CD4-positive, alpha-beta memory T cell (primary cell): ENCODE measurements at regions not wholly inside any gene's neighbourhood (a gene's known extent, or its start where the extent isn't known, plus 50 kb on each side); places are given as distances from the start of the nearest gene placed in this dataset.
A peak's percentile ranks its signal among the peaks of the same experiment; 100 is the strongest.

ENCODE experiments used
- CTCF ChIA-PET: fragments of 350-600 bp; sonication (Branson Sonifier 250); formaldehyde crosslinking; loops from one replicate; lab custom pipeline; 2021; ENCODE audit warnings: inconsistent platforms; ENCODE audit not compliant: partially characterized antibody; lab: Charles Lee
- POLR2A ChIA-PET: fragments of 350-600 bp; sonication (Branson Sonifier 250); formaldehyde crosslinking; loops from one replicate; lab custom pipeline; 2021; ENCODE audit not compliant: partially characterized antibody; lab: Charles Lee
- DNase-seq, 5 donors: peaks; one replicate each; pipeline versions ENCODE4 v3.0.0 to v3.0.0-alpha.2; 2020 to 2022; ENCODE audit warnings: mixed read lengths in 1 of 5
- H3K27ac ChIP-seq: one replicate; pipeline ENCODE4 v1.7.0; 2013; ENCODE audit warnings: low read depth, low read length
- H3K27me3 ChIP-seq: 2 replicates; pipeline ENCODE4 v1.7.0; 2013; ENCODE audit warnings: mild to moderate bottlenecking, low read length, moderate library complexity; ENCODE audit not compliant: insufficient read depth
- H3K36me3 ChIP-seq: 2 replicates; pipeline ENCODE4 v1.7.0; 2013; ENCODE audit warnings: mild to moderate bottlenecking, low read length, moderate library complexity; ENCODE audit not compliant: insufficient read depth
- H3K4me1 ChIP-seq: 2 replicates; pipeline ENCODE4 v1.7.0; 2013; ENCODE audit warnings: mild to moderate bottlenecking, low read length, moderate library complexity; ENCODE audit not compliant: insufficient read depth
- H3K4me3 ChIP-seq, 2 donors: one replicate each; pipeline ENCODE4 v1.7.0; 2013; ENCODE audit warnings: low read length in 2 of 2, mild to moderate bottlenecking in 1 of 2
- H3K9me3 ChIP-seq, 2 donors: one replicate each; pipeline ENCODE4 v1.7.0; 2013; ENCODE audit warnings: low read length in 2 of 2, control low read depth in 1 of 2; ENCODE audit not compliant: control insufficient read depth in 1 of 2
- H3K27ac Mint-ChIP-seq, 7 donors: one replicate each; pipeline ENCODE4 v1.8.0; 2020 to 2021; ENCODE audit warnings: mixed read lengths in 7 of 7, mild to moderate bottlenecking in 6 of 7, inconsistent platforms in 3 of 7, moderate library complexity in 3 of 7
- H3K27me3 Mint-ChIP-seq, 2 donors: one replicate each; pipeline ENCODE4 v1.8.0; 2020 to 2021; ENCODE audit warnings: mixed read lengths in 2 of 2
- H3K36me3 Mint-ChIP-seq, 2 donors: one replicate each; pipeline ENCODE4 v1.8.0; 2020 to 2021; ENCODE audit warnings: mixed read lengths in 2 of 2, inconsistent platforms in 1 of 2, mild to moderate bottlenecking in 1 of 2
- H3K4me1 Mint-ChIP-seq, 4 donors: one replicate each; pipeline ENCODE4 v1.8.0; 2020 to 2021; ENCODE audit warnings: mixed read lengths in 4 of 4, mild to moderate bottlenecking in 1 of 4
- H3K4me3 Mint-ChIP-seq, 8 donors: one replicate each; pipeline ENCODE4 v1.8.0; 2020 to 2021; ENCODE audit warnings: mixed read lengths in 8 of 8, mild to moderate bottlenecking in 7 of 8, moderate library complexity in 6 of 8, inconsistent platforms in 3 of 8
- H3K9me3 Mint-ChIP-seq, 8 donors: one replicate each; pipeline ENCODE4 v1.8.0; 2020 to 2021; ENCODE audit warnings: mixed read lengths in 8 of 8, mild to moderate bottlenecking in 5 of 8, inconsistent platforms in 3 of 8, moderate library complexity in 1 of 8
- intact Hi-C: fragments of 100-400 bp; cut with micrococcal nuclease; formaldehyde crosslinking; loops from one replicate; pipeline ENCODE4 v1.15.1; 2023

DNA sequence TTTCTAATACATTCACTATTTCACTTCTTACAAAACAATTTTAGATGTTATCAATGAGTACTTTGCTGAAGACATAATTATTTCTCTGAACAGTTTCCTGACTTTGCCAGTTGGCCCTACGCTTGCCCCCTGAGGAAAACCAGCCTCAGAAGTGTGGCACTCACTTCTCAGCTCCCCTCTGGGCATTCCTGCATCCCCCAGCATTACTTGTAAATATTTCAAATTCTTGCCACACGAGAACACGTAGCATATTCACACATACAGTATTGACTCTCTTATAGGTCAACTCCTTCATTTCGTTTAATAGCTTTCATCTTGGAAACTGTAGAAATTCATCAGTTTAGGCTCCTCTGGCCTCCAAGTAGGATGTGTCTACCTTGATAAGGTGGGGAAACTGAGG lies 65.2 kb downstream of the OTX2 start:
- intact Hi-C loops = no loop called here
- H3K36me3 Mint-ChIP-seq = no peaks in the 10 kb centered on the region
- CTCF ChIA-PET = no interaction called here
- no peak for DNase-seq
- Histone ChIP-seq H3K36me3 (no peaks in the 10 kb centered on the region), H3K9me3 (no peaks in the 10 kb centered on the region), H3K4me1 (no peaks in the 10 kb centered on the region), H3K27me3 (no peaks in the 10 kb centered on the region), H3K4me3 (no peak overlapping the region), H3K27ac (no peak overlapping the region)
- H3K9me3 Mint-ChIP-seq = no peaks in the 10 kb centered on the region
- no peak overlapping the region for H3K4me3 Mint-ChIP-seq
- H3K27ac Mint-ChIP-seq = no peak overlapping the region
- peaks cover 7 to 9% of the 10 kb centered on the region in 2 donors for H3K27me3 Mint-ChIP-seq
- H3K4me1 Mint-ChIP-seq = no peaks in the 10 kb centered on the region
- POLR2A ChIA-PET = no interaction called here

DNA sequence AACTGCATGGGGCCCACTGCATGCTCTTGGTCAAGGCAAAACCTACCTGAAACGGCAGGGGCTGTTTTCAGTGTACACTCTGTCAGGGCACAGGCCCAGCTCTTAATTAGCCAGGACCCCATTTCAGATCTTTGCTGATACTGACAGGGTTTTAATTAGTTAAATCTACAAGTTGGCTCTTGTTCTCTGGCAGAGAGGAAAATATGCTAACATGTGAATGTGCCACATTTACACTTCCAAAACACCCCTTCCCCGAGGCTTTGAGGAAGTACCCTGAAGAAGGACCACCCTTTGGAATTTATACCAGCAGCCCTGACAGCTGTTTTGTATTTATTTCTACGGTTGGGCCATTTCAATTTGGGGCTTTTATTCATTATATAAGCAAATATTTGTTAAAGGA lies 66.3 kb downstream of the OTX2 start:
- no peaks in the 10 kb centered on the region for H3K9me3 Mint-ChIP-seq
- H3K27ac Mint-ChIP-seq = no peak overlapping the region
- no peaks in the 10 kb centered on the region for H3K36me3 ChIP-seq
- no peaks in the 10 kb centered on the region for H3K36me3 Mint-ChIP-seq
- H3K4me3 ChIP-seq = no peak overlapping the region
- H3K27ac ChIP-seq = no peak overlapping the region
- H3K27me3 Mint-ChIP-seq = peaks cover 0 to 3% of the 10 kb centered on the region in 2 donors
- CTCF ChIA-PET = no interaction called here
- H3K4me3 Mint-ChIP-seq = no peak overlapping the region
- H3K27me3 ChIP-seq = no peaks in the 10 kb centered on the region
- intact Hi-C loops = no loop called here
- no peak for DNase-seq
- H3K9me3 ChIP-seq = no peaks in the 10 kb centered on the region
- POLR2A ChIA-PET = no interaction called here
- H3K4me1 Mint-ChIP-seq = no peaks in the 10 kb centered on the region
- no peaks in the 10 kb centered on the region for H3K4me1 ChIP-seq

- no peak overlapping the region for H3K27ac ChIP-seq
- POLR2A ChIA-PET = no interaction called here
- H3K27me3 Mint-ChIP-seq = peaks cover 0 to 3% of the 10 kb centered on the region in 2 donors
- no peaks in the 10 kb centered on the region for H3K9me3 Mint-ChIP-seq
- H3K27me3 ChIP-seq = no peaks in the 10 kb centered on the region
- no peaks in the 10 kb centered on the region for H3K36me3 ChIP-seq
- no peaks in the 10 kb centered on the region for H3K4me1 ChIP-seq
- DNase-seq = no peak
- H3K4me1 Mint-ChIP-seq = no peaks in the 10 kb centered on the region
- no peaks in the 10 kb centered on the region for H3K9me3 ChIP-seq
- intact Hi-C loops = no loop called here
- H3K4me3 ChIP-seq = no peak overlapping the region
- CTCF ChIA-PET = no interaction called here
- peak overlapping the region in 1 of 7 donors; percentile 9 for H3K27ac Mint-ChIP-seq
- H3K4me3 Mint-ChIP-seq = no peak overlapping the region
- H3K36me3 Mint-ChIP-seq = no peaks in the 10 kb centered on the region
These were observed 67.8 kb downstream of the OTX2 start for GRCh38 chr14:56742391-56742878.

DNA sequence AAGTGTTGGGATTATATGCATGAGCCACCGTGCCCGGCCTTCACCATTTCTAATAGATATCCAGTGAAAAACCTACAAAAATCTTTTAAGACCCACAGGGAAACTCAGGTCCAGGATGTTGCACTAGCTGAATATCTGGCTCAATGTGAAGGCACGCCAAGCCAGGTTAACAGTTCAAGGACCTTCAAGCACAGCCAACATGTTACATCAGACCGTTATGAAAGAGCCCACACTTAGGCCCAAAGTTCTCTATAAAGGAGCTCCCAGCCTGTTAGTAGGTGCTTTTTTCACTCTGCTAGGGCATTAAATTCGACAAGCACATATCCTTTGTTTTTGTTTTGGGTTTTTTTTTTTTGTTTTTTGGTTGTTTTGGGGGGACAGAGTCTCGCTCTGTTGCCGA lies 69.0 kb downstream of the OTX2 start:
- peaks cover 0 to 3% of the 10 kb centered on the region in 2 donors for H3K27me3 Mint-ChIP-seq
- intact Hi-C loops = no loop called here
- H3K9me3 Mint-ChIP-seq = no peaks in the 10 kb centered on the region
- Histone ChIP-seq H3K4me1 (no peaks in the 10 kb centered on the region), H3K9me3 (no peaks in the 10 kb centered on the region), H3K4me3 (no peak overlapping the region), H3K36me3 (no peaks in the 10 kb centered on the region), H3K27me3 (no peaks in the 10 kb centered on the region), H3K27ac (no peak overlapping the region)
- DNase-seq = no peak
- ChIA-PET CTCF (no interaction called here), POLR2A (no interaction called here)
- no peak overlapping the region for H3K27ac Mint-ChIP-seq
- H3K4me3 Mint-ChIP-seq = no peak overlapping the region
- H3K4me1 Mint-ChIP-seq = no peaks in the 10 kb centered on the region
- H3K36me3 Mint-ChIP-seq = no peaks in the 10 kb centered on the region

- POLR2A ChIA-PET = no interaction called here
- H3K27me3 Mint-ChIP-seq = no peaks in the 10 kb centered on the region
- intact Hi-C loops = no loop called here
- Histone ChIP-seq H3K4me1 (no peaks in the 10 kb centered on the region), H3K4me3 (no peak overlapping the region), H3K9me3 (no peaks in the 10 kb centered on the region), H3K36me3 (no peaks in the 10 kb centered on the region), H3K27me3 (no peaks in the 10 kb centered on the region), H3K27ac (no peak overlapping the region)
- no peaks in the 10 kb centered on the region for H3K4me1 Mint-ChIP-seq
- DNase-seq = no peak
- H3K36me3 Mint-ChIP-seq = no peaks in the 10 kb centered on the region
- no peak overlapping the region for H3K27ac Mint-ChIP-seq
- H3K4me3 Mint-ChIP-seq = no peak overlapping the region
- CTCF ChIA-PET = no interaction called here
- no peaks in the 10 kb centered on the region for H3K9me3 Mint-ChIP-seq
These were observed 72.3 kb downstream of the OTX2 start for GRCh38 chr14:56738020-56738419.

DNA sequence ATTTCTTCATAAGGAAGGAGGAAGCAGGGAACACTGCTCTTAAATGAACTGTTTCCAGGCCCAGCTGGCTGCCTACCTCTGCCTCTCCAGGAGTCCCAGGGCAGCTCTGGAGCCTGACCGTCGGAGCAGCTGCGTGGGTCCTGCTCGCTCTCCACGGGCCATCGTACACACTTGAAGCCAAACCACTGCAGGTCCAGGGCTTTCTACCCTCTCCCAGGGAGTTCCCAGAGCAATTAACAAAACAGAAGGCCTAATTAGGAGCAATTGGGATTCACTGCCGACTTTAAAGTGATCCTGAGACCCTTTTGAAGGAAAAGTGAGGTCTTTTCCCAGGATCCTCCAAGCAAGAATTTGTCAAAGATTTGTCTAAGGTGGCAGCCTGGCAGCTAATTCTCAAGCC lies 76.9 kb downstream of the OTX2 start:
- no peak overlapping the region for H3K4me3 ChIP-seq
- POLR2A ChIA-PET = no interaction called here
- CTCF ChIA-PET = no interaction called here
- Mint-ChIP-seq H3K9me3 (peaks cover 0 to 2% (median 0%) of the 10 kb centered on the region in 8 donors), H3K4me3 (no peak overlapping the region), H3K27ac (no peak overlapping the region), H3K36me3 (no peaks in the 10 kb centered on the region), H3K4me1 (peaks cover 0 to 2% (median 0%) of the 10 kb centered on the region in 4 donors), H3K27me3 (peaks cover 10 to 11% of the 10 kb centered on the region in 2 donors)
- H3K4me1 ChIP-seq = no peaks in the 10 kb centered on the region
- no peaks in the 10 kb centered on the region for H3K36me3 ChIP-seq
- H3K27me3 ChIP-seq = peaks cover 9% of the 10 kb centered on the region
- no peak overlapping the region for H3K27ac ChIP-seq
- intact Hi-C loops = no loop called here
- no peaks in the 10 kb centered on the region for H3K9me3 ChIP-seq
- no peak for DNase-seq

GRCh38 chr14:56731187-56731586 lies 79.1 kb downstream of the OTX2 start:
- H3K4me3 Mint-ChIP-seq = no peak overlapping the region
- intact Hi-C loops = no loop called here
- peaks cover 0 to 2% (median 0%) of the 10 kb centered on the region in 4 donors for H3K4me1 Mint-ChIP-seq
- peaks cover 10 to 11% of the 10 kb centered on the region in 2 donors for H3K27me3 Mint-ChIP-seq
- Histone ChIP-seq H3K4me1 (no peaks in the 10 kb centered on the region), H3K27me3 (peaks cover 9% of the 10 kb centered on the region), H3K36me3 (no peaks in the 10 kb centered on the region), H3K4me3 (no peak overlapping the region), H3K27ac (no peak overlapping the region), H3K9me3 (no peaks in the 10 kb centered on the region)
- ChIA-PET CTCF (no interaction called here), POLR2A (no interaction called here)
- H3K9me3 Mint-ChIP-seq = peaks cover 0 to 2% (median 0%) of the 10 kb centered on the region in 8 donors
- no peaks in the 10 kb centered on the region for H3K36me3 Mint-ChIP-seq
- H3K27ac Mint-ChIP-seq = no peak overlapping the region
- no peak for DNase-seq
